GM21528 (cell line): ENCODE measurements at regions not wholly inside any gene's neighbourhood (a gene's known extent, or its start where the extent isn't known, plus 50 kb on each side); places are given as distances from the start of the nearest gene placed in this dataset.
"Not testable (repeated sequence)": the region's sequence is repeated elsewhere in the genome, so short reads cannot be mapped to it uniquely, and the experiment has no call there.

Experiments
- ATAC-seq: cut with Tn5 transposase; IDR thresholded peaks from one replicate; pipeline ENCODE4 v1.9.1; 2021; ENCODE audit warnings: mild to moderate bottlenecking, moderate library complexity; ENCODE audit not compliant: unreplicated experiment, low FRiP score

GRCh38 chr3:161893972-161894371 is 397.4 kb downstream of the OTOL1 start:
- ATAC-seq: no peak

GRCh38 chr3:161894657-161895056 is 398.0 kb downstream of the OTOL1 start:
- ATAC-seq: no peak

- ATAC-seq: no peak
These were observed 409.0 kb downstream of the OTOL1 start for GRCh38 chr3:161905520-161906132.

- no peak for ATAC-seq
These were observed 417.3 kb downstream of the OTOL1 start for GRCh38 chr3:161913786-161914389.

GRCh38 chr3:161914703-161915417 is 418.3 kb downstream of the OTOL1 start:
- no peak for ATAC-seq

- ATAC-seq: no peak
These were observed 418.8 kb downstream of the OTOL1 start for GRCh38 chr3:161915418-161915750.

- no peak for ATAC-seq
These were observed 423.6 kb downstream of the OTOL1 start for GRCh38 chr3:161920196-161920595.

- no peak for ATAC-seq
These were observed 429.2 kb downstream of the OTOL1 start for GRCh38 chr3:161925749-161926360.

- no peak for ATAC-seq
These were observed 430.5 kb downstream of the OTOL1 start for GRCh38 chr3:161927131-161927530.

- no peak for ATAC-seq
These were observed 443.5 kb downstream of the OTOL1 start for GRCh38 chr3:161939918-161940620.

- ATAC-seq: no peak
These were observed 444.0 kb downstream of the OTOL1 start for GRCh38 chr3:161940621-161940965.

- no peak for ATAC-seq
These were observed 445.3 kb downstream of the OTOL1 start for GRCh38 chr3:161941891-161942290.

GRCh38 chr3:161943801-161944345 is 447.3 kb downstream of the OTOL1 start:
- not testable (repeated sequence) for ATAC-seq

- no peak for ATAC-seq
These were observed 449.9 kb downstream of the OTOL1 start for GRCh38 chr3:161946443-161946960.

- no peak for ATAC-seq
These were observed 453.8 kb downstream of the OTOL1 start for GRCh38 chr3:161950318-161950868.

- no peak for ATAC-seq
These were observed 460.9 kb downstream of the OTOL1 start for GRCh38 chr3:161957467-161957866.

- no peak for ATAC-seq
These were observed 468.2 kb downstream of the OTOL1 start for GRCh38 chr3:161964857-161965256.

- ATAC-seq: no peak
These were observed 473.3 kb downstream of the OTOL1 start for GRCh38 chr3:161969867-161970266.

- no peak for ATAC-seq
These were observed 478.6 kb downstream of the OTOL1 start for GRCh38 chr3:161975201-161975600.

- no peak for ATAC-seq
These were observed 480.5 kb downstream of the OTOL1 start for GRCh38 chr3:161977063-161977462.
